GM12865 (cell line): ENCODE measurements at regions not wholly inside any gene's neighbourhood (a gene's known extent, or its start where the extent isn't known, plus 50 kb on each side); places are given as distances from the start of the nearest gene placed in this dataset.

Experiments
- DNase-seq: peaks from one replicate; pipeline ENCODE4 v3.0.0; 2010; ENCODE audit warnings: low read depth
- H3K4me3 ChIP-seq: 2 replicates; pipeline ENCODE4 v1.5.1; 2011; ENCODE audit warnings: mild to moderate bottlenecking, low read depth, low read length, control low read depth
- TF ChIP-seq, protein P1 (sequence below): IDR thresholded peaks from 2 replicates; pipeline ENCODE4 v1.5.1; 2011; ENCODE audit warnings: low read length, control low read depth, low read depth, inconsistent platforms; ENCODE audit not compliant: insufficient read depth; ENCODE audit errors: missing control alignments

DNA sequence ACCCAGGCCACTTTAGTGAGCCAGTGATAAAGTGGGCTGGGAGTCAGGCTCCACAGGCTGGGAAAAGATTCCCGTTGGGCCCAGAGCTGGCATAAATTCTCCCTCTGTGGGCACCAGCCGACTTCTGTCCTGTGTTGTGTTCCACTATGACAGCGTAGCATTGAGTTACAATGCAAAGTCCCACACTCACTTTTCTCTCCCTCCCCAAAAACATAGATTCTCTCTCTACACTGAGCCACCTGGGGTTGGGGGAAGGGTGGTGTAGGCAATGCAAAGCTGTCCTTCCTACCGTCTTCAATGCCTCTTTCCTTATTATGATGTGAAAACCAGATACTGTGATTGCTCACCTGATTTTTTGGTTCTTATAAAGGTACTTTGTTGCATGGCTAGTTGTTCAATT lies 566.2 kb downstream of the RAPGEF2 start:
- no peak overlapping the region for H3K4me3 ChIP-seq
- TF ChIP-seq, protein P1, sequence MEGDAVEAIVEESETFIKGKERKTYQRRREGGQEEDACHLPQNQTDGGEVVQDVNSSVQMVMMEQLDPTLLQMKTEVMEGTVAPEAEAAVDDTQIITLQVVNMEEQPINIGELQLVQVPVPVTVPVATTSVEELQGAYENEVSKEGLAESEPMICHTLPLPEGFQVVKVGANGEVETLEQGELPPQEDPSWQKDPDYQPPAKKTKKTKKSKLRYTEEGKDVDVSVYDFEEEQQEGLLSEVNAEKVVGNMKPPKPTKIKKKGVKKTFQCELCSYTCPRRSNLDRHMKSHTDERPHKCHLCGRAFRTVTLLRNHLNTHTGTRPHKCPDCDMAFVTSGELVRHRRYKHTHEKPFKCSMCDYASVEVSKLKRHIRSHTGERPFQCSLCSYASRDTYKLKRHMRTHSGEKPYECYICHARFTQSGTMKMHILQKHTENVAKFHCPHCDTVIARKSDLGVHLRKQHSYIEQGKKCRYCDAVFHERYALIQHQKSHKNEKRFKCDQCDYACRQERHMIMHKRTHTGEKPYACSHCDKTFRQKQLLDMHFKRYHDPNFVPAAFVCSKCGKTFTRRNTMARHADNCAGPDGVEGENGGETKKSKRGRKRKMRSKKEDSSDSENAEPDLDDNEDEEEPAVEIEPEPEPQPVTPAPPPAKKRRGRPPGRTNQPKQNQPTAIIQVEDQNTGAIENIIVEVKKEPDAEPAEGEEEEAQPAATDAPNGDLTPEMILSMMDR = no peak
- DNase-seq = no peak

- H3K4me3 ChIP-seq = no peak overlapping the region
- TF ChIP-seq, protein P1 = no peak
- no peak for DNase-seq
Measured at GRCh38 chr4:159673221-159673620, 570.3 kb downstream of the RAPGEF2 start.

DNA sequence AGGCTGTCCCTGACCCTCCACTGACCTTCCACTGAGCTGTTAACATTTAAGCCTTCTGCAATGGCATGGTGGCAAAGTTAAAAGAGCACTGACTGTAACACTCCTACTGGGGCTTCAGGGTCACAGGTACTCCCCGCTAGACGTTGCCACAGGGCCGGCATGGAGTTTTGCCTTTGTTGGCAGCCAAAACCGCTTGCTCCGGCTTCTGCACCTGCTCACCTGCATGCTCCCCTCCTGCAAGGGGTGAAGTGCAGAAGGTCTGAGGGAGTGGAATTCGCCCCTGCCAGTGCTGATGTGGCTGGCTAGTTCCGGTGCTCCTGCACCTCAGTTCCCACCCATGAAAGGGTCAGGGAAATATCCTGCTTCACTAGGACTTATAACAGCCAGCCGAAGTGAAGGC lies 571.4 kb downstream of the RAPGEF2 start:
- DNase-seq = no peak
- H3K4me3 ChIP-seq = no peak overlapping the region
- TF ChIP-seq, protein P1 = no peak

DNA sequence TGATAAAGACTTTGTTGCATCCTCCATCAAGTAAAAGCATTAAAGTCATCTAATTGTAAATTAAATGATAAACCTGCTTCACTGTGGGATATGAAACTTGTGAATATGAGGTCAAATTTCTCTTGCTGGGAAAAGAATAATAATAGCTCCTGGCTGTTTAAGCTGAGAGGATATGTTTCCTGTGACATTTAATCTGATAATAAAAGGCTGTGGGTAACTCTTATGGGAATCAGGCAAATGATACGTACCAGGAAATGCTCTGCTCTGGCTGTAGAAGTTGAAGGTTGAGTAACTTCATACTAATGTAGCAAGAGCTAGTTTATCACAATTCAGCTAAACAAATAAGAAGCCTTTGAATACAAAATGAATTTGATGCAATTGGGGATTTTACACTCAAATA lies 574.6 kb downstream of the RAPGEF2 start:
- TF ChIP-seq, protein P1 = no peak
- no peak for DNase-seq

DNA sequence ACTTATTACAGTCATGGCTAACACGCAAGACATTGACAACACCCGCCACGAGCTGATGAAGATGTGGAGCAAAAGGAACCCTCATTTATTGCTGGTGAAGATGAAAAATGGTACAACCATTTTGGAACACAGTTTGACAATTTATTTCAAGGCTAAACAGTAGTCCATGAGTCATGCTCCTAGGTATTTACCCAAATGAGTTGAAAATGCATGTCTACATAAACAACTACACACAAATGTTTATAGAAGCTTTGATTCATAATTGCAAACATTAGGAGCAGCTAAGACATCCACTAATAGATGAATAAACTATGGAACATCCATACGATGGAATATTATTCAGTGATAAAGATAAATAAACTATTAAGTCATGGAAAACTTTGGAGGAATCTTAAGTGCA lies 580.1 kb downstream of the RAPGEF2 start:
- no peak for DNase-seq
- TF ChIP-seq, protein P1 = no peak
- H3K4me3 ChIP-seq = no peak overlapping the region

More for the DNA sequence above, 574.6 kb downstream of the RAPGEF2 start:
- H3K4me3 ChIP-seq = no peak overlapping the region

GRCh38 chr4:159684061-159684460 lies 581.2 kb downstream of the RAPGEF2 start:
- H3K4me3 ChIP-seq = no peak overlapping the region
- TF ChIP-seq, protein P1 = no peak
- no peak for DNase-seq

- no peak for DNase-seq
- H3K4me3 ChIP-seq = no peak overlapping the region
- TF ChIP-seq, protein P1 = no peak
Measured at GRCh38 chr4:159685340-159686092, 582.6 kb downstream of the RAPGEF2 start.
